SIG-M5 (cell line): ENCODE measurements at regions not wholly inside any gene's neighbourhood (a gene's known extent, or its start where the extent isn't known, plus 50 kb on each side); places are given as distances from the start of the nearest gene placed in this dataset.
"Not testable (repeated sequence)": the region's sequence is repeated elsewhere in the genome, so short reads cannot be mapped to it uniquely, and the experiment has no call there.

Source experiments
- DNase-seq: peaks from one replicate; lab custom pipeline; 2025; lab: John Stamatoyannopoulos, UW

DNA sequence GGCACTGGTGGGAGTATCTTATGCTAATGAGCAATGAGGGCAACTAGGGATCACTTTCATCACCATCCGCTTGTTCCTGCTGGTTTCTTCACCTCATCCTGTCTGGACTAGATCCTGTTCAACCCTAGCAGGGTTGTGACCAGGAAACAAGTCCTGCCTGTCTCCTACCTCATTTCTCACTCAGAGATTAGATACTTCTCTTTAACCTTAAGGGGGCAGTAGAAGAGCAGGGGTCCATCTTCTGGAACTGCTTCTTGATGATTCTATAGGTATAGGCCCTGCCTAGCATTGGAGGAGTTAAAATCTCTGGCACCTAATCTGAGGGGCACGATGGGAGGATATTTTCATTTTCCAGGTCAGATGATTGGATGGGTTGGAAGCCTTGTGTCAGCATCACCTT, 415.5 kb downstream of the TGIF2LX start:
- not testable (repeated sequence) for DNase-seq

- DNase-seq: not testable (repeated sequence)
Observed at GRCh38 chrX:90369632-90370031, 447.9 kb downstream of the TGIF2LX start.

GRCh38 chrX:90398020-90398419, 476.3 kb downstream of the TGIF2LX start:
- not testable (repeated sequence) for DNase-seq

DNA sequence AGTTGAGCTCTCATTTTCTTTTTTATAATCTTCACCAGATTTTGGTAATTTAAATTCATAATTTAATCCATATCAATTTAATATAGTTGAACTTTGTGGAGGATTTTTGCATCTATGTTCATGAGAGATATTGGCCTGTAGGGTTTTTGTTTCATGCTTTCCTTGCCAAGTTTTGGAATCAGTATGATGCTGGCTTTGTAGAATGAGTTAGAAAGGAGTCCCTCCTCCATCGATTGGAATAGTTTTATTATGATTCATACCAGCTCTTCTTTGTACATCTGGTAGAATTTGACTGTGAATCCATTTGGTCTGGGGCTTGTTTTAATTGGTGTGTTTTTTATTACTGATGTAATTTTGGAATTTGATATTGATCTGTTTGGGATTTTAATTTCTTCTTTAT, 480.5 kb downstream of the TGIF2LX start:
- DNase-seq: not testable (repeated sequence)

GRCh38 chrX:90403859-90404258, 482.2 kb downstream of the TGIF2LX start:
- not testable (repeated sequence) for DNase-seq

GRCh38 chrX:90404846-90405436, 483.2 kb downstream of the TGIF2LX start:
- DNase-seq: not testable (repeated sequence)

DNA sequence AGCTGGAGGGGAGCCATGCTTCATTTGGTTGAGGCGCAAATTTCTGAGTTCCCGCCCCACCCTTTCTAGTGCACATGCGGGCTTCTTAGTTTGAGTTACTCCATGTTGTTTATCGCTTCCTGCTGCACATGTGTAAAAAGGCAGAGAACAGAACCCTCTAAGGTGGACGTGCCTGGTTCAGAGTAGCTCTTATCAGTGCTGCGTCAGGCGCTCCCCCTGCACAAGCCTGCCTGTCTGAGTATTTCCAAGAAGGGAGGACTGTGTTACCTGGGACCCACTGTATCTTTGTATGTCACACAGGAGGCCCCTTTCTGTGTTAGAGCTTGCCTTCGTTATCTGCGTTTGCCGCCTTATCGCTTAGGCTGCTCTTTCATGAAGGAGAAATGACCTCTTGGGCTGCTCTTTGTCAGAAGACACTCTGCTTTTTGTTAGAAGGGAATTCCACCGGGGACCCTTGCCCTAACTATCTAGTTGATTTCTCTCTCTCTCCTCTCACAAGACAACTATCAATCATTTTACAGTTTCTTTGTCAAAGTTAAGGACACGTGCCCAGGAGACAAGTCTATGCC, 532.1 kb downstream of the TGIF2LX start:
- DNase-seq: not testable (repeated sequence)

GRCh38 chrX:90458071-90458899, 536.6 kb downstream of the TGIF2LX start:
- peak; percentile 25 for DNase-seq

DNA sequence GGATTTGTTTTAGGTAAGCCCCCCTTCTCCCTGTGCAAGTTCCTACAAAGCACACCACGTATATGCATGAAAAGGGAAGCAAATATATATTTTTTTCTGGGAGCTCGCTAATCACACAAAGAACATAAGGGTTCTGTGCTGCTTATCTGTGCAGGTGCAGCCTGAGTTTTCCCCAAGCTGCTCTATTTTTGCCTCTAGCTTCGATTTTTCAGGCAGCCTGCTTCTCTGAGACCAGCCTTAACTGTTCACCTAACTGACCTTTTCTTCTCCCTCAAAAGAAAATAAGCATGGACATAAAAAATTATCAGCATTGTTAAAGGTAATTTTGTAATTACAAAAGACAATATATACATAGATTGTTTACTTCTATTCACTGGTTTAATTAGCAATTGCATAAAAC, 552.7 kb downstream of the TGIF2LX start:
- not testable (repeated sequence) for DNase-seq

DNA sequence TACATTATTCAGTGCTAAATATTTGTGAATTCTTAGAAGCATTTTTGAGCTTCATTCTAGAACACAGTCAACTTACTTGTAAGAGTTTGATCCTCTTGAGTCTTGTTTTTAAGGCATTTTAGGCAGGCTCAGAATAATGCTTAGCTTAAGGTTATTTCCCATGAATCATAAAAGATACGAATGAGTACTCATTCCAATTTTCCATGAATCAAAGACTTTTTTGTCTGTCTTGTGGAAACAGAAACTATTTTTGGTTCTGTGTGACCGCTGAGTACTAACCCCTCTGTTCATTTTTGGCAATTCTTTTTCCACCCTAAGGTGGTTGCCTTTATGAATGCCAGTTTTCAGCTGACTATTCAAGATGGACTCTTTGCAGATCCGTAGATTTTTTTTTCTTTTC, 563.7 kb downstream of the TGIF2LX start:
- DNase-seq: not testable (repeated sequence)

GRCh38 chrX:90521284-90521683, 599.6 kb downstream of the TGIF2LX start:
- not testable (repeated sequence) for DNase-seq

DNA sequence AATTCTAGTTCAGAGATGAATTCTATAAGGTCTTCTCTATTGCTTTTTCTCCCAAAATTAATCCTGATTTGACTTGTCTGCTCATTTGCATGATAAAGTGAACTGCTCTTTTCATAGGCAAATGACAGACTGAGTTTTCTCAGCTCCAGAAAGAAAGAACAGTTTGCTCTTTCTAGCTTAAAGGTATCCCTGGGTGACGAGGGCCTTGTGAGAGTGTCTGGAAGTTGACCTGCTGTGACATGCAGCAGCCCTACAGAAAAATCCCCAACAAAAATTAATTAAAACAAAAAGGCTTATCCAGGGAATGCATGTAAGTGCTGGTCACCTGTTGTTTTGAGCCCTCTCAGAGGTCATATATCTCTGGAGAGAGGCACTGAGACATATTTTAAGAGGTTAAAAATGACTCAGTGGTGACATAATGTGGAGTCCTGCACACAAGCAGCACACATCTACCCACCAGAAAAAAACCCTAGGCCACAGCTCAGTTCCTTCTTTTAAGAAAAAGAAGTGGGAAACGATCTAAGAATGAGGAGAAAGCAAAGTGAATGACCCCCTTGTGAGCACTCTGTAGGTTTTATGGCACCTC, 602.8 kb downstream of the TGIF2LX start:
- DNase-seq: not testable (repeated sequence)
